Liver (tissue), 8 donors: ENCODE measurements at regions not wholly inside any gene's neighbourhood (a gene's known extent, or its start where the extent isn't known, plus 50 kb on each side); places are given as distances from the start of the nearest gene placed in this dataset.

Source experiments
- DNase-seq: peaks from one replicate; pipeline ENCODE4 v3.0.0-alpha.2; 2017; ENCODE audit warnings: low spot score
- H3K27ac ChIP-seq, 2 donors: one replicate each; pipeline ENCODE4 v1.7.0; 2013; ENCODE audit warnings: inconsistent platforms in 2 of 2, low read length in 2 of 2, control low read depth in 1 of 2, low read depth in 1 of 2, mild to moderate bottlenecking in 1 of 2
- H3K27me3 ChIP-seq, 4 donors: one replicate each; pipeline versions ENCODE4 v1.6.1 to v1.7.0; 2013; ENCODE audit warnings: low read length in 3 of 4, inconsistent platforms in 1 of 4, mild to moderate bottlenecking in 1 of 4, moderate library complexity in 1 of 4; ENCODE audit not compliant: control insufficient read depth in 4 of 4, insufficient read depth in 4 of 4
- H3K36me3 ChIP-seq, 4 donors: one replicate each; pipeline versions ENCODE4 v1.6.1 to v1.7.0; 2013; ENCODE audit warnings: low read length in 3 of 4, mild to moderate bottlenecking in 3 of 4, low read depth in 1 of 4, moderate library complexity in 1 of 4; ENCODE audit not compliant: control insufficient read depth in 4 of 4, insufficient read depth in 3 of 4
- H3K4me1 ChIP-seq, 4 donors: one replicate each; pipeline versions ENCODE4 v1.6.1 to v1.7.0; 2013; ENCODE audit warnings: low read length in 3 of 4, mild to moderate bottlenecking in 3 of 4, moderate library complexity in 1 of 4; ENCODE audit not compliant: control insufficient read depth in 4 of 4, insufficient read depth in 4 of 4
- H3K4me3 ChIP-seq, 3 donors: one replicate each; pipeline versions ENCODE4 v1.6.1 to v1.7.0; 2013; ENCODE audit warnings: low read length in 3 of 3, control low read depth in 1 of 3, low read depth in 1 of 3, mild to moderate bottlenecking in 1 of 3
- H3K9ac ChIP-seq, 2 donors: one replicate each; pipeline ENCODE4 v1.7.0; 2013; ENCODE audit warnings: low read length in 2 of 2, mild to moderate bottlenecking in 2 of 2, moderate library complexity in 2 of 2, control low read depth in 1 of 2, low read depth in 1 of 2
- H3K9me3 ChIP-seq, 4 donors: one replicate each; pipeline versions ENCODE4 v1.6.1 to v1.7.0; 2013; ENCODE audit warnings: low read length in 3 of 4; ENCODE audit not compliant: control insufficient read depth in 4 of 4
- CTCF ChIP-seq: fragments of 150-350 bp; IDR thresholded peaks from 2 replicates; pipeline ENCODE4 v1.5.1; 2017; ENCODE audit warnings: improper control_type of control experiment, low read depth, low read length; ENCODE audit not compliant: missing input control
- EGR1 ChIP-seq, 2 donors: IDR thresholded peaks; 2 replicates each; pipeline ENCODE4 v1.6.1; 2016 to 2018; ENCODE audit warnings: antibody characterized with exemption in 2 of 2, low read depth in 2 of 2
- FOXA1 ChIP-seq: IDR thresholded peaks from 2 replicates; pipeline ENCODE4 v1.6.1; 2016; ENCODE audit warnings: antibody characterized with exemption
- FOXA2 ChIP-seq: IDR thresholded peaks from 2 replicates; pipeline ENCODE4 v1.6.1; 2016; ENCODE audit warnings: antibody characterized with exemption
- HNF4A ChIP-seq, 2 donors: conservative IDR thresholded peaks; 2 replicates each; pipeline ENCODE4 v1.6.1; 2016; ENCODE audit warnings: antibody characterized with exemption in 2 of 2, mild to moderate bottlenecking in 2 of 2
- JUND ChIP-seq, 2 donors: IDR thresholded peaks; 2 replicates each; pipeline ENCODE4 v1.6.1; 2016; ENCODE audit warnings: antibody characterized with exemption in 2 of 2
- MAX ChIP-seq: IDR thresholded peaks from 2 replicates; pipeline ENCODE4 v1.6.1; 2016; ENCODE audit warnings: antibody characterized with exemption
- NR2F2 ChIP-seq: IDR thresholded peaks from 2 replicates; pipeline ENCODE4 v1.6.1; 2016; ENCODE audit warnings: antibody characterized with exemption
- REST ChIP-seq: IDR thresholded peaks from 2 replicates; pipeline ENCODE4 v1.6.1; 2016; ENCODE audit warnings: antibody characterized with exemption, mild to moderate bottlenecking
- SP1 ChIP-seq: IDR thresholded peaks from 2 replicates; pipeline ENCODE4 v1.6.1; 2018; ENCODE audit warnings: antibody characterized with exemption, mild to moderate bottlenecking
- ZBTB33 ChIP-seq: IDR thresholded peaks from 2 replicates; pipeline ENCODE4 v1.6.1; 2016; ENCODE audit warnings: antibody characterized with exemption
- WGBS: extraction: QIAGEN DNeasy Blood & Tissue Kit; methylation state at CpG from one replicate; pipeline ENCODE4 v1.1.7; 2013; 5-methylcytosine and 5-hydroxymethylcytosine counted together
- donor health status: healthy.
- donor health status: healthy.
- donor health status: healthy.
- donor health status: healthy.
- donor health status: healthy.

GRCh38 chr2:106997204-106997603 is 111.2 kb upstream of the ST6GAL2 start:
- no peak for DNase-seq
- Histone ChIP-seq H3K36me3 (no peaks in the 10 kb centered on the region), H3K4me1 (no peaks in the 10 kb centered on the region), H3K27ac (no peak overlapping the region), H3K27me3 (peaks cover 0 to 2% (median 0%) of the 10 kb centered on the region in 4 donors), H3K4me3 (no peak overlapping the region), H3K9me3 (no peaks in the 10 kb centered on the region), H3K9ac (no peak overlapping the region)
- WGBS = 78% methylated on average over 3 of the region's 3 CpGs
- TF ChIP-seq REST (no peak), EGR1 (IDR thresholded peaks at IDR 0.05; ENCODE audit: low read depth in 2 of 2) (no peak), ZBTB33 (no peak), NR2F2 (no peak), FOXA1 (no peak), CTCF (no peak), FOXA2 (no peak), HNF4A (conservative IDR thresholded peaks at IDR 0.05) (no peak)

- DNase-seq = no peak
These were observed 115.1 kb upstream of the ST6GAL2 start for GRCh38 chr2:107001062-107001461.

More at GRCh38 chr2:107001062-107001461, 115.1 kb upstream of the ST6GAL2 start:
- Histone ChIP-seq H3K27me3 (peaks cover 0 to 2% (median 0%) of the 10 kb centered on the region in 4 donors), H3K36me3 (no peaks in the 10 kb centered on the region), H3K4me3 (no peak overlapping the region), H3K4me1 (no peaks in the 10 kb centered on the region), H3K9ac (no peak overlapping the region), H3K27ac (no peak overlapping the region), H3K9me3 (no peaks in the 10 kb centered on the region)
- 69% methylated on average over 2 of the region's 2 CpGs for WGBS
- TF ChIP-seq ZBTB33 (no peak), MAX (no peak), CTCF (no peak), JUND (IDR thresholded peaks at IDR 0.05) (no peak), SP1 (no peak), FOXA1 (no peak)
